ENCODE measurements at regions not wholly inside any gene's neighbourhood (a gene's known extent, or its start where the extent isn't known, plus 50 kb on each side); places are given as distances from the start of the nearest gene placed in this dataset.

- POLR2A ChIA-PET = no interaction called here
- DNase-seq (no peak), ATAC-seq (no peak)
- CTCF ChIA-PET = no interaction called here
- no peak overlapping the region for H3K4me3 Mint-ChIP-seq
- intact Hi-C loops (cut with DNase I, micrococcal nuclease) = no loop called here
- H3K4me1 Mint-ChIP-seq = no peaks in the 10 kb centered on the region
- H3K9me3 Mint-ChIP-seq (ENCODE audit: low read depth) = no peaks in the 10 kb centered on the region
- no peak overlapping the region for H3K27ac Mint-ChIP-seq
- no peaks in the 10 kb centered on the region for H3K36me3 Mint-ChIP-seq (ENCODE audit: low read depth)
- H3K27me3 Mint-ChIP-seq = no peaks in the 10 kb centered on the region
Measured at GRCh38 chr6:120173250-120173649, 823.7 kb upstream of the MAN1A1 start.

GRCh38 chr6:120164531-120164930, 815.0 kb upstream of the MAN1A1 start:
- no peak for DNase-seq
- intact Hi-C loops (cut with DNase I, micrococcal nuclease) = no loop called here
- Mint-ChIP-seq H3K9me3 (ENCODE audit: low read depth) (no peaks in the 10 kb centered on the region), H3K4me3 (no peak overlapping the region), H3K27ac (no peak overlapping the region), H3K4me1 (no peaks in the 10 kb centered on the region), H3K36me3 (ENCODE audit: low read depth) (no peaks in the 10 kb centered on the region), H3K27me3 (no peaks in the 10 kb centered on the region)
- ChIA-PET POLR2A (no interaction called here), CTCF (no interaction called here)
- ATAC-seq = no peak

GRCh38 chr6:120157873-120158272, 808.3 kb upstream of the MAN1A1 start:
- intact Hi-C loops (cut with DNase I, micrococcal nuclease) = no loop called here
- ChIA-PET CTCF (no interaction called here), POLR2A (no interaction called here)
- Mint-ChIP-seq H3K27me3 (no peaks in the 10 kb centered on the region), H3K4me3 (no peak overlapping the region), H3K27ac (no peak overlapping the region), H3K4me1 (no peaks in the 10 kb centered on the region), H3K9me3 (ENCODE audit: low read depth) (peaks cover 2% of the 10 kb centered on the region), H3K36me3 (ENCODE audit: low read depth) (no peaks in the 10 kb centered on the region)
- DNase-seq (no peak), ATAC-seq (no peak)

DNA sequence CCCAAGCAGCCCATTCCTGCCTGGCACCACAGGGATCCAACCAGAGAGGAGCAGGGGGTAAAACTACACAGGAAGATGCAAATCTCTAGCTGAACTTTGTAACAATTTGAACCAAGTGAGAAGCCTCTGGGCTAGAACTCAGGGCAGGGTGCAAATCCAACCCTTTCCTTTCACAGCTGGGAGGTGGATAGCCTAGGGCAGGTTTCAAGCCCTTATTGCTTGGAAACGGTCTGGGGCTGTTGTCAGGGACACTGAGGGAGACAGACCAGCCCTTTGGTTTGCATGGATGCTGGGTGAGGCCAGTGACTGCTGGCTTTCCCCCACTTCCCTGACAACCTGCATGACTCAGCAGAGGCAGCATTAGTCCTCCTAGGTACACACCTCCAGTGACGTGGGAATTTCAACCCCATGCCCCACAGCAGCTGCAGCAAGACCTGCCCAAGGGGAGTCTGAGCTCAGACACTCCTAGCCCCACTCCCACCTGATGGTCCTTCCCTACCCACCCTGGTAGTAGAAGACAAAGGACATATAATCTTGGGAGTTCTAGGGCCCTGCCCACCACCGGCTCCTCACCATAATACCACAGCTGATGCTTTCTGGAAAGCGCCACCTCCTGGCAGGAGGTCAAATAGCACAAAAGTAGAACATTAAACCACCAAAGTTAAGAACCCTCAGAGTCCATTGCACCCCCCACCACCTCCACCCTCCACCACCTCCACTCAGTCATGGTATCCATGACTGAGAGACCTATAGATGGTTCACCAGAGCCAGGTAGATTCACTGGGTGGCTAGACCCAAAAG, 797.7 kb upstream of the MAN1A1 start:
- POLR2A ChIA-PET = no interaction called here
- intact Hi-C loops (cut with DNase I, micrococcal nuclease) = no loop called here
- Mint-ChIP-seq H3K27me3 (peaks cover 2% of the 10 kb centered on the region), H3K4me1 (peaks cover 2% of the 10 kb centered on the region), H3K36me3 (ENCODE audit: low read depth) (no peaks in the 10 kb centered on the region), H3K4me3 (no peak overlapping the region), H3K9me3 (ENCODE audit: low read depth) (peaks cover 10% of the 10 kb centered on the region), H3K27ac (no peak overlapping the region)
- CTCF ChIA-PET = no interaction called here
- DNase-seq = peak; percentile 11
- no peak for ATAC-seq

- no peak overlapping the region for H3K4me3 Mint-ChIP-seq
- H3K27ac Mint-ChIP-seq = no peak overlapping the region
- ChIA-PET POLR2A (no interaction called here), CTCF (no interaction called here)
- no peaks in the 10 kb centered on the region for H3K27me3 Mint-ChIP-seq
- no peaks in the 10 kb centered on the region for H3K4me1 Mint-ChIP-seq
- ATAC-seq = no peak
- no peaks in the 10 kb centered on the region for H3K9me3 Mint-ChIP-seq (ENCODE audit: low read depth)
- intact Hi-C loops (cut with DNase I, micrococcal nuclease) = no loop called here
- no peaks in the 10 kb centered on the region for H3K36me3 Mint-ChIP-seq (ENCODE audit: low read depth)
- no peak for DNase-seq
Measured at GRCh38 chr6:120141601-120142000, 792.0 kb upstream of the MAN1A1 start.

DNA sequence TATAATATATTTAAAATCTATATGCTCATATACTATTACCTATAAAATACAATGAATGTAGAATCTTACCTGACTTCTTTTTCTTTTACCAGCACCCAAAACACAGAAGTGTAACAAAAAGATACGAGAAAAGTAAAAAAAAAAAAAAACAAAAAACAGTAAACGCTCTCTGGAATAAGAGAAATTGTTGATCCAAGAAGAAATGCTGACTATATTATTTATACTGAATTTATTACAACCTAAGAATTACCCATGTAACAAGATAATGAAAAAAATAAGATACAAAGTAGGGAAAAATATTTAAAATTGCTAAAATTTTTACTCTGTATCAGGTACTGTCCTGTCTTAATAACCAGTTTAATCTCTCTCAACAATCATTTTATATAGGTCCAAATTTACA, 787.9 kb upstream of the MAN1A1 start:
- Mint-ChIP-seq H3K36me3 (ENCODE audit: low read depth) (no peaks in the 10 kb centered on the region), H3K27ac (no peak overlapping the region), H3K4me3 (no peak overlapping the region), H3K27me3 (no peaks in the 10 kb centered on the region), H3K4me1 (no peaks in the 10 kb centered on the region), H3K9me3 (ENCODE audit: low read depth) (no peaks in the 10 kb centered on the region)
- DNase-seq = no peak
- intact Hi-C loops (cut with DNase I, micrococcal nuclease) = no loop called here
- no peak for ATAC-seq
- ChIA-PET CTCF (no interaction called here), POLR2A (no interaction called here)

GRCh38 chr6:120129228-120129627, 779.7 kb upstream of the MAN1A1 start:
- DNase-seq = no peak
- Mint-ChIP-seq H3K4me3 (no peak overlapping the region), H3K36me3 (ENCODE audit: low read depth) (no peaks in the 10 kb centered on the region), H3K27me3 (no peaks in the 10 kb centered on the region), H3K27ac (no peak overlapping the region), H3K9me3 (ENCODE audit: low read depth) (no peaks in the 10 kb centered on the region), H3K4me1 (no peaks in the 10 kb centered on the region)
- intact Hi-C loops (cut with DNase I, micrococcal nuclease) = no loop called here
- ChIA-PET POLR2A (no interaction called here), CTCF (no interaction called here)
- no peak for ATAC-seq

DNA sequence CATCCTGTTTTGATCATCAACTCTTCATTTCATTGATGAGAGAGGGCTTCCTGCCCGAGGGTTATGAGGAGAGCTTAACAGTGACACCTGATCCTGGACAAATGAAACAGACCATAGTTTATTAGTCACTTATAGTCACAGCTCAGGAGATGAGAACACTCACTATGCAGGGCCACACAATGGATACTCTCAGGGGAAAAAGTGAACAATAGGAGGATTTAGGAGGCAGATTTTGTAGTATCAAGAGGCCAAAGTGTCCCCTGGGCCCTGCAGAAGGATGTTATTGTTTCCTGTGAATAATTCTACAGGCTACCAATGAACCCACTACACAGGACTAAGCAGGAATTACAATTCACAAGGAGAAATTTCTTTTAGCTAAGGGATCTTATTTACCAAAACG, 772.8 kb upstream of the MAN1A1 start:
- ChIA-PET POLR2A (no interaction called here), CTCF (no interaction called here)
- H3K4me1 Mint-ChIP-seq = no peaks in the 10 kb centered on the region
- H3K9me3 Mint-ChIP-seq (ENCODE audit: low read depth) = peaks cover 3% of the 10 kb centered on the region
- H3K36me3 Mint-ChIP-seq (ENCODE audit: low read depth) = no peaks in the 10 kb centered on the region
- no peak for ATAC-seq
- no peak overlapping the region for H3K4me3 Mint-ChIP-seq
- no peaks in the 10 kb centered on the region for H3K27me3 Mint-ChIP-seq
- no peak overlapping the region for H3K27ac Mint-ChIP-seq
- intact Hi-C loops (cut with DNase I, micrococcal nuclease) = no loop called here
- no peak for DNase-seq

- POLR2A ChIA-PET = no interaction called here
- CTCF ChIA-PET = interaction anchor here (0.7 kb wide), 1 partner anchor 502 kb away, joined by 3 read pairs; no protein-coding TSS in a partner anchor
- H3K4me1 Mint-ChIP-seq = no peaks in the 10 kb centered on the region
- H3K9me3 Mint-ChIP-seq (ENCODE audit: low read depth) = peaks cover 6% of the 10 kb centered on the region
- H3K27me3 Mint-ChIP-seq = no peaks in the 10 kb centered on the region
- intact Hi-C loops (cut with DNase I, micrococcal nuclease) = no loop called here
- DNase-seq = no peak
- no peak overlapping the region for H3K4me3 Mint-ChIP-seq
- no peak for ATAC-seq
- H3K36me3 Mint-ChIP-seq (ENCODE audit: low read depth) = no peaks in the 10 kb centered on the region
- H3K27ac Mint-ChIP-seq = no peak overlapping the region
Measured at GRCh38 chr6:120116343-120116742, 766.8 kb upstream of the MAN1A1 start.

GRCh38 chr6:120112980-120113379, 763.4 kb upstream of the MAN1A1 start:
- no peaks in the 10 kb centered on the region for H3K27me3 Mint-ChIP-seq
- no peak overlapping the region for H3K4me3 Mint-ChIP-seq
- H3K36me3 Mint-ChIP-seq (ENCODE audit: low read depth) = no peaks in the 10 kb centered on the region
- H3K4me1 Mint-ChIP-seq = no peaks in the 10 kb centered on the region
- intact Hi-C loops (cut with DNase I, micrococcal nuclease) = no loop called here
- POLR2A ChIA-PET = no interaction called here
- ATAC-seq = no peak
- H3K27ac Mint-ChIP-seq = no peak overlapping the region
- peaks cover 4% of the 10 kb centered on the region for H3K9me3 Mint-ChIP-seq (ENCODE audit: low read depth)
- DNase-seq = no peak
- CTCF ChIA-PET = no interaction called here

GRCh38 chr6:120111001-120111400, 761.4 kb upstream of the MAN1A1 start:
- POLR2A ChIA-PET = no interaction called here
- Mint-ChIP-seq H3K27ac (no peak overlapping the region), H3K27me3 (peaks cover 2% of the 10 kb centered on the region), H3K9me3 (ENCODE audit: low read depth) (peaks cover 4% of the 10 kb centered on the region), H3K36me3 (ENCODE audit: low read depth) (no peaks in the 10 kb centered on the region), H3K4me3 (no peak overlapping the region), H3K4me1 (no peaks in the 10 kb centered on the region)
- intact Hi-C loops (cut with DNase I, micrococcal nuclease) = no loop called here
- ATAC-seq (no peak), DNase-seq (no peak)
- CTCF ChIA-PET = interaction anchor here (0.6 to 1.4 kb wide), 3 partner anchors 10 to 154 kb away, joined by 3 to 4 read pairs (median 3); no protein-coding TSS in a partner anchor

DNA sequence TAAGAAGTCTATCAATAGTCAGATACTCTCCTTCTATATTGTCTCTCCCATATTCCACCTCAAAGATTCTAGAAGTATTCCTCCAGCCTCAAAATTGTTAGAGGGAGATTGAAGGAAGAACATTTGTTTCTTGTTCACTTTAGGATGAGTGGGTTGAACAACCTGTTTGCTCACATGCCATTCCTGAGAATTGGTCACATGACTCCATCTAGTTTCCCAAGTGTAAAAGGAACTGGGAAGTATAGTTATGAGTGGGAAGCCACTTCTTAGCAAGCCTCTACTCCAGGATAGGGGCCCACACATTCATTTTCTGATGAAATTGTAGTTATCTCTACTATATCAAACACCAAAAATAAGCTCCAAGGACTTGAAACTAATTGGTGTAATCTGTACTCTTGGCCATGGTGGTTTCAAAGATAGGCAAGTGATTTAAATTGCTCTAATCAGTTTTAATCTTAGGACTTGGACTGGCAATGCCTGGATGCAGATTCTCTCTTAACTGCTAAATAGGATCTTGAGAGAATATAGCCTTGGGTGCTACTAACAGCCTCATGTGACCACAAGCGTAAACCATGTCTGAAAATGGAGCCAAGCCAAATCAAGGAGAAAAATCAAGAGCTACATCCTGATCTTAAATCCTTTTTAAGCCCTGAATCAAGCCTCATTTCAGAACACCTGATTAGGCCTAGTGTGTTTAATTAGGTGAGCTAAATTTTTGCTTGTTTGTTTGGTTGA, 758.7 kb upstream of the MAN1A1 start:
- CTCF ChIA-PET = no interaction called here
- Mint-ChIP-seq H3K27me3 (peaks cover 2% of the 10 kb centered on the region), H3K4me3 (no peak overlapping the region), H3K27ac (no peak overlapping the region), H3K4me1 (no peaks in the 10 kb centered on the region), H3K9me3 (ENCODE audit: low read depth) (no peaks in the 10 kb centered on the region), H3K36me3 (ENCODE audit: low read depth) (no peaks in the 10 kb centered on the region)
- no peak for ATAC-seq
- POLR2A ChIA-PET = no interaction called here
- DNase-seq = no peak
- intact Hi-C loops (cut with DNase I, micrococcal nuclease) = no loop called here
